Hepatocyte (in vitro differentiated cells): ENCODE measurements at regions not wholly inside any gene's neighbourhood (a gene's known extent, or its start where the extent isn't known, plus 50 kb on each side); places are given as distances from the start of the nearest gene placed in this dataset.

Experiments
- CTCF ChIP-seq: fragments of 200-600 bp; sonication (generic); IDR thresholded peaks from 2 replicates; pipeline ENCODE4 v1.5.1; 2016; ENCODE audit warnings: antibody characterized with exemption, mild to moderate bottlenecking; ENCODE audit not compliant: poor library complexity
- EZH2phosphoT487 ChIP-seq: fragments of 200-600 bp; sonication (generic); IDR thresholded peaks from one replicate; pipeline ENCODE4 v1.6.1; 2018; ENCODE audit warnings: antibody characterized with exemption, mild to moderate bottlenecking, low read depth, moderate library complexity; ENCODE audit not compliant: unreplicated experiment, severe bottlenecking

- TF ChIP-seq EZH2phosphoT487, result no peak
- TF ChIP-seq CTCF, result no peak
Observed at GRCh38 chr18:60910534-60910933, 422.7 kb upstream of the CDH20 start.
